NCI-H526 treated with DMSO at 0.1 percent for 48 hours (cell line): ENCODE measurements at regions not wholly inside any gene's neighbourhood (a gene's known extent, or its start where the extent isn't known, plus 50 kb on each side); places are given as distances from the start of the nearest gene placed in this dataset.
"Not testable (repeated sequence)": the region's sequence is repeated elsewhere in the genome, so short reads cannot be mapped to it uniquely, and the experiment has no call there.

Experiments used
- DNase-seq: peaks from one replicate; lab custom pipeline; 2025; lab: John Stamatoyannopoulos, UW

GRCh38 chr21:28877318-28877884 is 115.3 kb downstream of the LTN1 start:
- no peak for DNase-seq

- DNase-seq, result no peak
Measured at GRCh38 chr21:28875078-28875477, 117.6 kb downstream of the LTN1 start.

- DNase-seq, result no peak
Measured at GRCh38 chr21:28872218-28872617, 120.5 kb downstream of the LTN1 start.

GRCh38 chr21:28871388-28872010 is 121.2 kb downstream of the LTN1 start:
- no peak for DNase-seq

- no peak for DNase-seq
Measured at GRCh38 chr21:28867401-28867800, 125.3 kb downstream of the LTN1 start.

- DNase-seq, result no peak
Measured at GRCh38 chr21:28865488-28866186, 127.0 kb downstream of the LTN1 start.

- no peak for DNase-seq
Measured at GRCh38 chr21:28858424-28858823, 134.3 kb downstream of the LTN1 start.

GRCh38 chr21:28857752-28858151 is 134.9 kb downstream of the LTN1 start:
- DNase-seq, result no peak

GRCh38 chr21:28856588-28857250 is 136.0 kb downstream of the LTN1 start:
- peak; percentile 25 for DNase-seq

GRCh38 chr21:28852706-28853105 is 140.0 kb downstream of the LTN1 start:
- DNase-seq, result no peak

- no peak for DNase-seq
Measured at GRCh38 chr21:28851645-28852044, 141.0 kb downstream of the LTN1 start.

GRCh38 chr21:28839237-28839636 is 153.4 kb downstream of the LTN1 start:
- not testable (repeated sequence) for DNase-seq

GRCh38 chr21:28837426-28837825 is 155.3 kb downstream of the LTN1 start:
- not testable (repeated sequence) for DNase-seq

GRCh38 chr21:28836588-28836987 is 156.1 kb downstream of the LTN1 start:
- not testable (repeated sequence) for DNase-seq

- no peak for DNase-seq
Measured at GRCh38 chr21:28834335-28835238, 158.1 kb downstream of the LTN1 start.

GRCh38 chr21:28833609-28834008 is 159.1 kb downstream of the LTN1 start:
- DNase-seq, result no peak

- DNase-seq, result no peak
Measured at GRCh38 chr21:28833182-28833581, 159.5 kb downstream of the LTN1 start.

GRCh38 chr21:28832715-28833061 is 160.0 kb downstream of the LTN1 start:
- no peak for DNase-seq

GRCh38 chr21:28832013-28832714 is 160.5 kb downstream of the LTN1 start:
- no peak for DNase-seq

- no peak for DNase-seq
Measured at GRCh38 chr21:28828981-28829380, 163.7 kb downstream of the LTN1 start.

GRCh38 chr21:28828021-28828420 is 164.7 kb downstream of the LTN1 start:
- no peak for DNase-seq
